Mesodermal cell (in vitro differentiated cells): ENCODE measurements at regions not wholly inside any gene's neighbourhood (a gene's known extent, or its start where the extent isn't known, plus 50 kb on each side); places are given as distances from the start of the nearest gene placed in this dataset.

Experiments used
- H3K27ac ChIP-seq: 2 replicates; pipeline ENCODE4 v1.7.0; 2013; ENCODE audit warnings: mild to moderate bottlenecking, low read depth, low read length, moderate library complexity; ENCODE audit not compliant: severe bottlenecking
- H3K36me3 ChIP-seq: 2 replicates; pipeline ENCODE4 v1.7.1; 2013; ENCODE audit warnings: mild to moderate bottlenecking, low read length, moderate library complexity; ENCODE audit not compliant: control insufficient read depth, insufficient read depth
- H3K4me1 ChIP-seq: one replicate; pipeline ENCODE4 v1.7.1; 2013; ENCODE audit warnings: mild to moderate bottlenecking, low read length; ENCODE audit not compliant: insufficient read depth, control insufficient read depth, poor library complexity, severe bottlenecking
- H3K4me3 ChIP-seq: 2 replicates; pipeline ENCODE4 v1.7.0; 2013; ENCODE audit warnings: low read length, control low read depth, mild to moderate bottlenecking; ENCODE audit not compliant: insufficient read depth, poor library complexity, severe bottlenecking; ENCODE audit errors: extremely low read depth
- H3K9me3 ChIP-seq: 2 replicates; pipeline ENCODE4 v1.7.1; 2013; ENCODE audit warnings: mild to moderate bottlenecking, low read length, moderate library complexity; ENCODE audit not compliant: control insufficient read depth
- WGBS, 2 experiments: methylation state at CpG; one replicate each; pipeline ENCODE4 v1.1.5; 2013; ENCODE audit warnings: missing lambda C conversion rate in 2 of 2; ENCODE audit not compliant: insufficient coverage in 2 of 2; 5-methylcytosine and 5-hydroxymethylcytosine counted together

DNA sequence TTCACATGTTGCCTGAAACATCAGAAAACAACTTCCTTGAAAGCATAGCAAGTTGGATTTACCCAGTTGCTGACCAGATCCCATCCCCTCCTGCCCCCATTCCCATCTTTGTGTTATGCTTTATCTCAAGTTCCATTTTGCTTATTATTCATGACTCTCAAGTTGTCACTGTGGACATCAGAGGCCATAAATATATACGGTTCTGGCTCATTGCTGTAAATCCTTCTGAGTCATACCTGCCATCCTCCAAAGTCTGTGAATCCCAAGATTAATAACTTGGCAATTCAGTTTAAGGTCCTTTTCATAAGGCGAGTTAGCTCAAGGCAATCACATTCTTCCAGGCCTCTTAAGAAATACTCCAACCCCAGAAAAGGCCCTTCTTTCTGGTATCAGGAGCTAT lies 126.2 kb upstream of the C2CD4B start:
- Histone ChIP-seq H3K36me3 (no peaks in the 10 kb centered on the region), H3K4me1 (no peaks in the 10 kb centered on the region), H3K27ac (no peak overlapping the region), H3K9me3 (no peaks in the 10 kb centered on the region), H3K4me3 (no peak overlapping the region)
- WGBS, 2 experiments = 85 to 88% methylated on average over 2 of the region's 2 CpGs

DNA sequence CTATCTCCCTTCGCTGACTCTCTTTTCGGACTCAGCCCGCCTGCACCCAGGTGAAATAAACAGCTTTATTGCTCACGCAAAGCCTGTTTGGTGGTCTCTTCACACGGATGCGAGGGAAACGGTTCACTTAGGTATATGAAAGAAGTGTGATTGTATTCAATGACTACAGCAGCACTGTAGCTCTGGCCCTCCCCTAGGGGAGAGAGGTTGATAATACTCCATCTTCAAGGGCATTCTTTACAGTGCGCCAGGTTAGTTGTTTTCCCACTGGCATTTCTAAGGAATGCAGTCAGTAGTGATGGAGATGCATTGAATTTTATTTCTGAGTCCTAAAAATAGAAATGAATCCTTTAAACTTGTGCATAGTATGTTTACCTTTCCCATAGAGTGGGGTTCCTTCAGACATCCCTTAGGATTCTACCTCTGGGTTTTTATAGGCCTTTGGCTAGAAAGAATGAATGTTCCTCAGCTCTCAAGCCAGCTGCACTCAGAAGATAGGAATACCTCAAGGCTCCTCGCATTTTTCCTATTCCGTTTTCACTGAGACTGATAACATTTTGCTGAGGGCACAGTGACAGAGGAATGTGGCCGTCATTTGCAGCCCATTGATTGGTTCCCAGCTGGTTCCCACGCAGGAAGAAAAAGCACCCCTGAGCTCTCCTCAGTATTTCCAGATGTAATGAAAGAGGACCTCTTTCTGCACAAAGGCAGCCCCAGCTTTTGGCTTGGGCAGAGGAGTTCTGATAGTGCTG lies 131.8 kb upstream of the C2CD4B start:
- 24 to 30% methylated on average over 6 to 8 of the region's 12 CpGs for WGBS, 2 experiments
- no peak overlapping the region for H3K4me3 ChIP-seq
- no peaks in the 10 kb centered on the region for H3K9me3 ChIP-seq
- H3K36me3 ChIP-seq = no peaks in the 10 kb centered on the region
- no peak overlapping the region for H3K27ac ChIP-seq
- no peaks in the 10 kb centered on the region for H3K4me1 ChIP-seq

DNA sequence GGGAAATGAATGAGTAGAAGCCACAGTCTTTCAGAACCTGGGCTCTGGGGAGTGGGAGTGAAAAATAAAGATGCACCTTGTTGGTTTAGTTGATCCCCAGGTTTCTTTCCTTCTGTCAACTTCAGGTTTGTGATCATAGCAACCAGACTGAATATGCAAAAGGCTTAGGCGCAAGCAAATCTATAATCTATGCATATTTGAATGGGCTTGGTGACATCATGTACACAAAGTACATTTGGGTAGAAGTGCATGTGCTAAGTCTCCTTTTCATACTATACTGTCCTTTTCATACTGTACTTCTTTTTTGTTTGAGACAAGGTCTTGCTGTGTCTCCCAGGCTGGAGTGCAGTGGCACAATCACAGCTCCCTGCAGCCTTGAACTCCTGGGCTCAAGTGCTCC lies 132.4 kb upstream of the C2CD4B start:
- Histone ChIP-seq H3K4me3 (no peak overlapping the region), H3K9me3 (no peaks in the 10 kb centered on the region)

DNA sequence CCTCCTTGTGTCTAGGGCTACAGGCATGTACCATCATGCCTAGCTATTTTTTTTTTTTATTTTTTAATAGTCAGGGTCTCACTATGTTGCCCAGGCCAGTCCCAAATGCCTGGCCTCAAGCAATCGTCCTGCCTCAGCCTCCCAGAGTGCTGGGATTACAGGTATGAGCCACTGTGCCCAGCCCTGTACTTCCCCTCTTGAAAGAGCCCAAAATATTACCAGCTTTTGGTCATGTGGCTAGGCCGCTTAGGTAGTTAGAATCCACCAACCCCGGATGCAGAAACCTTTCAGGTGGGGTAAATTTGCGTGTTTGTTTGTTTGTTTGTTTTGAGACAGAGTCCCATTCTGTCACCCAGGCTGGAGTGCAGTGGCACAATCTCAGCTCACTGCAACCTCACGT lies 132.8 kb upstream of the C2CD4B start:
- H3K27ac ChIP-seq = no peak overlapping the region
- H3K4me3 ChIP-seq = no peak overlapping the region
- WGBS, 2 experiments = 89 to 100% methylated on average over 1 to 5 of the region's 5 CpGs
- H3K4me1 ChIP-seq = no peaks in the 10 kb centered on the region
- no peaks in the 10 kb centered on the region for H3K36me3 ChIP-seq
- no peaks in the 10 kb centered on the region for H3K9me3 ChIP-seq

More for the DNA sequence above, 132.4 kb upstream of the C2CD4B start:
- no peaks in the 10 kb centered on the region for H3K36me3 ChIP-seq
- H3K4me1 ChIP-seq = no peaks in the 10 kb centered on the region
- H3K27ac ChIP-seq = no peak overlapping the region
- no CpG with 5 or more reads among the region's 1 CpG for WGBS, 2 experiments

DNA sequence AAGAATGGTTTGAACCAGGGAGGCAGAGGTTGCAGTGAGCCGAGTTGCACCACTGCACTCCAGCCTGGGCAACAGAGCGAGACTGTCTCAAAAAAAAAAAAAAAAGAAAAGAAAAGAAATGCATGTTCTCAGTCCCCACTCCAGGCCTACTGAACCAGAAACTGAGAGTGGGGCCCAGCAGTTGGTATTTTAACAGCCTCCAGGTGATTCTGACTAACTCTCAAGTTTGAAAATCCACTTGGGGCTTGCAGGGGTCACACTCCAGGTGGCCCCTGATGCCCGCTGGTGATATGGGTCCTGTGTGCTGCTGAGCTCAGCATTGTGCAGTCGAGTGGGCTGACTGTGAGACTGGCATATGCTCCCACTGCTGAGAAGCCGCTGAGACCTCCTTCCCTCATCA lies 133.7 kb upstream of the C2CD4B start:
- WGBS, 2 experiments = 100% methylated on average over 2 to 3 of the region's 5 CpGs
- no peak overlapping the region for H3K4me3 ChIP-seq
- H3K27ac ChIP-seq = no peak overlapping the region
- H3K4me1 ChIP-seq = no peaks in the 10 kb centered on the region
- no peaks in the 10 kb centered on the region for H3K9me3 ChIP-seq
- H3K36me3 ChIP-seq = no peaks in the 10 kb centered on the region

DNA sequence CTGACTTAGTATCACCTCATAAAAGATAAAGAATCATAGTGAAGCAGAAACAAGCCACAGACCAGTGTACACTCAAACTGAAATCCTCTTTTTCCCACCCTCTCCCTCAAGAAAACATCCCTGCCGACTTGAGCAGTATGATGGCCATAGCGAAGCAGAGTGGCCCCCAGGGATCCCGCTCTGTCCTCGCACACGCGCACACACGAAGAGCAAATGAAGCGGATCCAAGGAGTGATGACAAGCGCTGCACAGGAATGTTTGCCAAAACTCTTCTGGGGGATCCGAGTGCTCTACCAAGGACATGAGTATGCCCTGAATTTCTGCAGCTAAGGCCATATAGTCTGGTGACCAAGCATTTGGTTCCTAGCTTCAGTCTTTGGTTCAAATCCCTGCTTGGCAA lies 134.5 kb upstream of the C2CD4B start:
- Histone ChIP-seq H3K9me3 (no peaks in the 10 kb centered on the region), H3K36me3 (no peaks in the 10 kb centered on the region), H3K27ac (no peak overlapping the region), H3K4me3 (no peak overlapping the region), H3K4me1 (no peaks in the 10 kb centered on the region)
- whole genome bisulfite sequencing, 2 experiments = 89 to 94% methylated on average over 10 of the region's 10 CpGs

DNA sequence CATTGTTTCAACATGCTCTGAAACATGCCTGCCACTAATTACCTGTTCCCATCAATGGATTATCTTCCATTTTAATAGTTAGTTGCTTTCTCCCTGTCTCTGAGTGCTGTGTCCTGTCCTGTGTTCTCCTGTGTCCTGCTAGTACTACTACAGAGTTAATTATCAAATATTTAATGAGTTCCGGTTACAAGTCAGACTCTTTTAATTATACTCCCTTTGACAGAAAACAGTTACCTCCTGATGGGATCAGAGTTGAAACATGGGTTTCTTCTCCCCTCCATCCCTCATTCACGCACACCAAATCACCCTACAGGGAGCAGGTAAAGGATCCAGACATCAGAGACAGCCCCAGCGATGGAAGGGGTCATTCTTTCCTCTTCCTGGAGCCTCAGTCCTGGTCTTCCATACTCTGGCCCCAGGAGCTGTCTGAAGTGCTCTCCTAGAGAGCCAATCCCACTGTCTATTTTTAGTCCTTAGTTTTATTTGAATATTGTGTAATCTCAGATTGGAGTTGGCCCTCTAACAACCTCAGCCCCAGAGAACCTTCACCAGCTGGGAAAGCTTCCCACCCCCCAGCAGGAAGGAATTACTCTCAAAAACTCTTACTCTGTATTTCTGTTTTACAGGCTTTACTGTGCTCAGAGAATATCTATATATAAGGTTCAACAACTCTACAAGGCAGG lies 137.0 kb upstream of the C2CD4B start:
- no peaks in the 10 kb centered on the region for H3K9me3 ChIP-seq
- no peaks in the 10 kb centered on the region for H3K36me3 ChIP-seq
- 90 to 100% methylated on average over 2 of the region's 3 CpGs for WGBS, 2 experiments
- no peak overlapping the region for H3K4me3 ChIP-seq
- H3K27ac ChIP-seq = no peak overlapping the region
- H3K4me1 ChIP-seq = peaks cover under 1% of the 10 kb centered on the region

DNA sequence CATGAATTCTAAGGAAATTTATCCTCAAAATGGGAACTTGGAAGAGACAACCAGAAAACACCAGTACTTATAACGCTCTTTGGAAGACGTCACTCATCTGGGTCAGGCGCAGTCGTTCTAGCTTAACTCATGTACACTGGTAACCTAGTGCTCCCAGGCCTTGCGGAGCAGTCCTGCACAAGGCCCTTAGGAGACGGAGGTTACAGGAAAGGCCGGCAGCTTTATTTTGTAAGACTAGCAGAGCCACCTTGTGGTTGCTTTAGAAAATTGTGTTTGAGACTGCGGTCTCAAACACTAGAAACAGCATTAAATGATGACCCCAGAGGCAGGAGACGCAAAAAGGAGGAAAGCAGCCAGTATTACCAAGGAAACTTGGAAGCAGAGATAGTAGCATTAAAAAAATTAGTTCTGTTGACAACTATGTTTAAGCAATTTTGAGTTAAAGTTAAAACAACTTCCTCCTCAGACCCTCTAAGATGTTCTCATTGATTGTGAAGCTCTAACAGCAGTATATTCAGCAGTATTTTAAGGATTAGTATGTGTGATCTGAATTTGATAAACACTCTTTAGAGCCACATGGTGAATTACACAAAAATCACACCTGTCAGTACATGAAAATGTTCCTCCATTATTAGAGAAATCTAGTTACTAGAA lies 141.9 kb upstream of the C2CD4B start:
- no peaks in the 10 kb centered on the region for H3K36me3 ChIP-seq
- H3K4me1 ChIP-seq = peaks cover 5% of the 10 kb centered on the region
- H3K9me3 ChIP-seq = no peaks in the 10 kb centered on the region
- 22 to 32% methylated on average over 6 to 9 of the region's 9 CpGs for WGBS, 2 experiments
- no peak overlapping the region for H3K4me3 ChIP-seq
- no peak overlapping the region for H3K27ac ChIP-seq

DNA sequence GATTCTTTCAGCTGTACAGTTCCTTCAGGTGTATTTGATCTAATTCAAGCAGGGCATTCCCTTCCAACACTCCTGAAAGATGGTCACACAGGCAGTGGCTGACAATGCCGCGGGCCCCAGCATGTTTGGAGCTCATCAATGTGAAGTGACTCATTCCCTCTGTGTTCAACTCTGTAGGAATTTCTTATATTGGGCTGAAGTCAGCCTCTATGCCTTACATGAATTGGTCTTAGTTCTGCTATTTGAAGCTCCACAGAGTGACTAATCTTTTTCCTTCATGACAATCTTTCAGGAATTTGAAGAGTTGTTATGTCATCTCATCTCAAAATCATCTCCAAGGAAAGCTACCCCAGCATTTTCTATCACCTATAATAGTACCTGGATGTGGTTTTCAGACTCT lies 142.5 kb upstream of the C2CD4B start:
- Histone ChIP-seq H3K36me3 (no peaks in the 10 kb centered on the region), H3K27ac (no peak overlapping the region), H3K9me3 (no peaks in the 10 kb centered on the region), H3K4me1 (peaks cover 5% of the 10 kb centered on the region), H3K4me3 (no peak overlapping the region)
- WGBS, 2 experiments = 44 to 56% methylated on average over 2 of the region's 2 CpGs

DNA sequence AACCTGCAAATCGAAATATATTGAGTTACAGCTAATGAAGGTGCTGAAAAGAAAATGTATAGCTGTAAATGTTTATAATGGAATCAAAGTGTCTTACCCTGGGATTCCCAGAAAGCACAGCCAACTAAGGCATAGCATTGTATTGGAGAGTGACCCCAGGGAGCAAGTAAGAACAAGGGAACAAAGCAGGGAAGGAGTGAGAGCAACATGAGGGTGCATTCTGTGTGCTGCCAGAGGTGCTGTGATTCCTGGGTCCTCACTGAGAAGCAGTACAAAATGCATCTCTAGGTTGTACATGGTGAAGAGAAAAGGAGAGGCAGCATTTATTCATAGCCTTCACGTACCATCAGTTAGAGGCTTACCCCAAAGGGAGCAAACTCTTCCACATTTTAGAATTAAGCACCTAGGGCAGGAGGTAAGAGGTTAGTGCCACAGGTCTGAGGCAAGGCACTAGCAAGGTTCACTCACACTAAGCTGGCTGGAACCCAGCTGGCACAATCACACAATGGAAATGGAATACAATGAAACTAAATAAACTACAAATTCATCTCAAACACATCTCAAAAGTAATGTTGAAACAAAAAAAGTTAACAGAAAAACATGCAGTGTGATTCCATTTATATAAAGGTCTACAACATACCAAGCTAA lies 151.5 kb upstream of the C2CD4B start:
- Histone ChIP-seq H3K27ac (no peak overlapping the region), H3K4me1 (no peaks in the 10 kb centered on the region), H3K4me3 (no peak overlapping the region), H3K36me3 (no peaks in the 10 kb centered on the region), H3K9me3 (no peaks in the 10 kb centered on the region)
- WGBS, 2 experiments = no CpG with 5 or more reads among the region's 2 CpGs
